Hematopoietic multipotent progenitor cell treated with erythropoietin and hydrocortisone succinate and interleukin-3 and kit ligand, for 17 days (in vitro differentiated cells): ENCODE measurements at regions not wholly inside any gene's neighbourhood (a gene's known extent, or its start where the extent isn't known, plus 50 kb on each side); places are given as distances from the start of the nearest gene placed in this dataset.

Source experiments
- DNase-seq: peaks from one replicate; pipeline ENCODE4 v3.0.0-alpha.2; 2015; ENCODE audit warnings: low spot score

- DNase-seq = no peak
Observed at GRCh38 chr1:25035523-25036116, 105.5 kb upstream of the RUNX3 start.

DNA sequence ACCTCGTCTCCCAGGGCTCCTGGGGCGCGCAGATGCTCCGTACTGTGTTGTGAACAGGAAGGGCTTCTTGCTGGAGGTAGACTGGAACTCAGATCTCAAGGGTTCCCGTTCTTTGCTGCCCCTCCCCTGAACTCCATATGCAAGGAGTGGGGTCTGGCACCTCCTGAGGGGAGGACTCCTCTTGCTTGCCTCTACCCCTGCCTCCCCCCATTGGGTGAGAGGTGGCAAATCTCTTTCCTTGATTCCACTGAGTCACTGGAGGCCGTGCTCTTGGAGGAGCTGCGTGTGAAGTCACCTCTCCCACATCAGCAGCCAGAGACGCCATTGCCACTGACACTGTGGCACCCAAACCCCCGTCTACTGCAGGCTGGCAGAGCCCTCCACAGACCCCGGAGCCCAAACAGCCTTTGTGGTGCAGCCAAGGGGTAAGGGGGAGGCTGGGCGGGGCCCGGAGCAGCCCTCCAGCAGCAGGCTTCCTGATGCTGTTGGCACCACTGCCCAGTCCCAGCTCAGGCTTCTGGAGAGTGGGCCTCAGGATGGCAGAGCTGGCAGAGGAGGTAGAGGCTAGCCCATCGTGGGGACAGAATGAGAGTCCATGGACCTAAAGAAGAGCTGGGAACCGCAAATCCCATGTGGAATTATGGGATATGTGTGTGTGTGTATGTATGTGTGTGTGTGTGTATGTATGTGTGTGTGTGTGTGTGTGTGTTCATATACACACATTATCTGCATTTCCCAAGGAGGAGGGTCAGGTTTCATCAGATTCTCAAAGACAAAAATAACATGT lies 104.9 kb upstream of the RUNX3 start:
- DNase-seq = no peak

DNA sequence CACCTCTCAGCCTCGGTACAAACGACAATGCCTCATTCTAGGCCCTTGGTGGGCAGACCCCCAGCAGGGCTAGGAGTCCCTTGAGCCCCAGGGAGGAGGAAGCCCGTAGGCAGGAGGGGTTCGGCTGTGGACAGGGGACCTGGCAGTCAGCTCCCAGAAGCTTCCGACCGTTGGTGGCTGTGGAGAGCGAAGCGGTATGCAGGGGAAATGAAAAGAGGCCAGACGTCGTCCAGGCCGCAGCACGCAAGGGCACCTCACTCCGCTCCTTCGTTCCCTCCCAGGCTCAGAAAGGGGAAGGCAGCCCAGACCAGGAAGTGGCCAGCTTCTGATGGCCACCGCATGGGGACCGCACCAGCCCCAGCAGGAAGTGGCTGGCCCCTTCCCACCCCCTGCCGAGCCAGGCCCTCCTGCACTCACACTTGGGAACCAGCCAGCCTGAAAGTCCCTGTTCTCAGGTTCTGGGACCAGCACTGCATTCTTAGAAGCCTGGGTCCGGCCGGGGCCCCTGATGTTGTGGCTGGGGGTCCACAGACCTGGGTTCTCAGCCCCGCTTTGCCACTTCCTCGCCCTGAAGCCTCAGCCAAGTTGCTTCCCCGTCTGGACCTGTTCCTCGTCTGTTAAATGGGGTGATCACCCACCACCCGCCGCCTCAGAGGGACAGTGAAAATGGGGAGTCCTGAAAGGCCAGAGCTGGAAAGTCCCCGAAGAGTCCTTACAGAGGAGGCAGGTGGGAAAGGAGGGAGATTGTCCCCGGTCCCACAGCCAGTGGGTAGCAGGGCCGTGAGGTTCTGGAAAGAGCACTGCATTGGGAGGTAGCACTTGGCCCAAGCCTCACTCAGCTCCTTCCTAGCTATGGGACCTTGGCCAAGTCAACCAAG lies 104.0 kb upstream of the RUNX3 start:
- no peak for DNase-seq

DNA sequence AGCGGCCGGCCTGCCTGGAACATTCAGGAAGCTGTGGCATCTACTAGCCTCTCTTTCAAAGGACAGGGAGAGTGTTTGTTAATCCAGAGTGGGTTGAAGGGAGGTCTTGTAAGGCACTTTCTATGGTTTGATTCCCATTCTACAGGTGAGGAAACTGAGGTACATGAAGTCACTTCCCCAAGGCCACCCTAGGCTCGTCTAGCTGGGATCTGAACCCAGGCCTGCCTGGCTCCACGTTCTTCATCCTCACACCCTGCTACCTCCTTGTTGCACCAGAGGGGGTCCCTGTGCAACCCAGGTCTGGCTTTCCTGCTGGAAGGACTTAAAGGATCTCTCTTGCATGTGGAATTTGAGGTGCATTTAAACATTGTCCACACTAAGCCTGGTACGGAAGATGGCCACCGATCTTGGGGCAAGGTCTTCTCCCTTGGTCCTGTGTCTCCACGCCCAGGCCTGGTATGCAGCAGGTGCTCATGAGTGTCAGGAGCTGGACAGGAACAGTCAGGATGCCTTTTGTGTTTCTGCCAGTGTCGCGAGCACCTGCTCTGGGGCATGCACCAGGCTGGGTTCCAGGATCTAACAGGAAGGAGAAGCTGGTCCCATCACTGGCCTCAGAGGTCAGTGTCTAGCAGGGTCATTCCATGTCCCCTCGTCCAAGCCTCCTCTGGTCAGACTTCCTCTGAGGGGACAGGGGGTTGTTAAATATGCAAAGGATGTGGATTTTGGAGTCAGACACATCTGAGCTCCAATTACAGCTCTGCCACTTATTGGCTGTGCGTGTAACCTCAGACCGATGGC lies 103.2 kb upstream of the RUNX3 start:
- DNase-seq = no peak

- no peak for DNase-seq
Observed at GRCh38 chr1:25031966-25032667, 102.0 kb upstream of the RUNX3 start.

DNA sequence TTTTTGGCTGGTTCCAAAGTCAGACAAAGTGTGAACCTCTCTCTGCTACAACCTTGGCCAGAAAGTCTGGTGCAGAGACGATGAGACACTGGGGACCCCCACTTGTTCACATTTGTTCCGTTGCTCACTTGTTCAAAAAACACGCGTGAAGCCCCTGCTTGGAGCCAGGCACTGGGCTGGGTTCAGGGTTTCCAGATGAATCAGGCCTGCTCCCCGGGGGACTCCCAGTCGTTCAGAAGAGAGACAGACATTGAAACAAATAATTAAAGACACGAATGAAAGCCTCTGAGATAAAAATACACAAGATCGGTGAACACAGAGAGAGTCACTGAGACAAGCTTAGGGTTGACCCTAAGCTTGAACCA lies 101.5 kb upstream of the RUNX3 start:
- DNase-seq = no peak

DNA sequence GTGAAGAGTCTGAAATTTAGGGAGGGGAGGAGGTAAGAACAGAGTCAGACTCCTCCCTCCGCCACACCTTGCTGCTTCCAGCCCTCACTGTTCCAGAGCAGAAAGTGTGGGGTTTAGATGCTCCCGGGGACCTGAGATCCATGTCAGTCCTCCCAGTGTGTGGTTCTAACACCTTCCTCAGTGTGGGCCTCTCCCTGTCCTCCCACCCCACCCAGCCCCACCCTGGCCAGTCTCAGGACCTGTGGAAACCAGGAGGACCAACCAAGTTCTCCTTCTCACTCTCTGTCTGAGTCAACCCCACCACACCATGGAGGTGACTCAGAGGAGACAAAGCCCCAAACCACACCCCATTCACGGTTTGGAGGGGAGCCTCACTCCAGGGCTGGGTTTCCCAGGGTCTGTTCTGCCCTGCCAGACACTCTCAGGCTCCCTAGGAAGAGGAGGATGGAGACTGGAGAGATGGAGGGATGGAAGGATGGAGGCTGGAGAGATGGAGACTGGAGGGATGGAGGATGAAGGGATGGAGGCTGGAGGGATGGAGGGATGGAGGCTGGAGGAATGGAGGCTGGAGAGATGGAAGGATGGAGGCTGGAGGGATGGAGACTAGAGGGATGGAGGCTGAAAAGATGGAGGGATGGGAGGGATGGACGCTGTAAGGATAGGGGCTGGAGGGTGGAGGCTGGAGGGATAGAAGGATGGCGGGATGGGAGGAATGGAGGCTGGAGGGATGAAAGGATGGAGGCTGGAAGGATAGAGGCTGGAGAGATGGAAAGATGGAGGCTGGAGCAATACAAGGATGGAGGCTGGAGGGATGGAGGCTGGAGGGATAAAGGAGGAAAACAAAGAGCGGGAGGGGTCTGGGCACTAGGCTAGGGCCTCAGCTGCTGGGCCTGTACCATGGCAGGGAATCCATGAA lies 100.9 kb upstream of the RUNX3 start:
- no peak for DNase-seq

- no peak for DNase-seq
Observed at GRCh38 chr1:25030012-25030411, 99.9 kb upstream of the RUNX3 start.

DNA sequence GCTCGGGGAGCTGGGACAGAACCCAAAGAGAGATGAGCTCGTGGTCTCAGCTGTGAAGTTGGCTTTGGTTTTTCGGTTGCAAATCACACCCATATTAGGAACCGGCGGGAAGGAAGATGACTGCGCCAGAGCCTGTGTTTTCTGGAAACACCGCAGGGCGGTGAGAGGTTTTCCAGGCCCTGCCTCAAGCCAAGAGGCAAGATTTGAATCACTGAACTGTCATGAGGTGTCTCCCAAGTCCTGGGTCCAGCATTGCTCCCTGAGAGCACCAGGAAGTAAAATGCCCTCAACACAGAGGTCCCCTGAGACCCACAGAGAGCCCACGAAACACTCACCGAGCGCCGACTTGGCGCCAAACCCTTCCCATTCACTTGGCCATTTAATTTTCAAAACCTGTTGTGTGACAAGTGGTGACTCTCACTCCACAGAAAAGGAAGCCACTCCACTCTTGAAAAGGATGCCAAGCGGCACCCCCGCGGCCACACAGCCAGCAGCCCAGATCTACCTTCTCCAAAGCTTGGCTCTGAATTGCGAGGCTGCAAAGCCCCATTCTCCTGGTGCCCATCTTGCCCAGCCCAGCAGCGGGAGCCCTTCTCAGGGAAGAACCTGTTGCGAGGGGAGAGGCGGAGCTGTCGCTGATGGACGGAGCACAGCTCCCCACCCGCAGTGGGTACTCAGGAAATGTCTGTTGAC lies 99.0 kb upstream of the RUNX3 start:
- DNase-seq = no peak

DNA sequence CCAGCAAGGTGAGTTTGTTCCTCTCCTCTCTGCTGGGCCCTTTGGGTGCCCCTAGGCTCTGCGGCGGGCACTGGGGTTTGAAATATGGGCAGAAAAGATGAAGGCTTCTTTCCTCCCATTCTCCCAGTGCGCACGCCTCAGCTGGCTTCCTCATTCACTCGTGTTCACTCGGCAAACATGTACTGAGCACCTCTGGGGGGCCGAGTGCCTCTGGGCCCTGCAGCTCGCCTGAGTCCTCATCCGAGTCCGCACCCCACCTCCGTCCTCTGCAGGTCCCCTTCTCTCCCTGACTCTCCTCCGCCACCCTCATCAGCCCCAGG lies 98.5 kb upstream of the RUNX3 start:
- no peak for DNase-seq

DNA sequence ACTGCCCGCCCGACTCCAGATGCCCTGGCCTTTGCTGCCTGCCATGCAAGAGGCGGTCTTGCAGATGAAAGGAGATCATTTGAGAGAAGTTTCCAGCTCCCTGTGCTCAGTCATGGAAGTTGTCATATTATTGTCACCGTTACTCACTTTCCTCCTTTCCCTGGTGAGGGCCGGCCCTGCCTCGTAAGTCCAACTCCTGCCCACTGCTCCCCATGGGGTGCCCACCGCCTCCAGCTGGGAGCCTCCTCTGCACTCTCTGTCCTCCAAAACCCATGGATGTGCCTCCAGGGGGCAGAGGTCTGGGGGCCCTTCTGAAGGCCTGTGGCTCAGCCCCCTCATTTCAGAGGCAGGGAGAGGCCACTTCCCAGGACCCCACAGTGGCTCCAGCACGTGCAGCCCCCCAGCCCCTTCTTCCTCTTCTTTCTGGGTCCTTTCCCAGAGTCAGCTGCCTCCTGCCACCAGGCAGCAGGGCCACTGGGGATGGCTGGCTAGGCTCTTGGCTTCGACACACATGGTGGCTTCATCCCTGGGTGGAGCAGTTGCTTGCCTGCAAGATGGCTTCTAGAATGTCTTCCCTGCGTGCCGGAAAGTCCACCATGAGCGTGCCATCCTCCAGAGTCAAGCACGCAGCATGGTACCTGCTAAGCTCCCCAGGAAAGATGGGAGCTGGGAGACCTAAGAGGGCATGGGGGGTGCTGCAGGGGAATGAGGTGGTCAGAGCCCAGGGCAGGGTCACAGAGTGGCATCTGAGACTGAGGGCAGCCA lies 97.9 kb upstream of the RUNX3 start:
- DNase-seq = no peak

DNA sequence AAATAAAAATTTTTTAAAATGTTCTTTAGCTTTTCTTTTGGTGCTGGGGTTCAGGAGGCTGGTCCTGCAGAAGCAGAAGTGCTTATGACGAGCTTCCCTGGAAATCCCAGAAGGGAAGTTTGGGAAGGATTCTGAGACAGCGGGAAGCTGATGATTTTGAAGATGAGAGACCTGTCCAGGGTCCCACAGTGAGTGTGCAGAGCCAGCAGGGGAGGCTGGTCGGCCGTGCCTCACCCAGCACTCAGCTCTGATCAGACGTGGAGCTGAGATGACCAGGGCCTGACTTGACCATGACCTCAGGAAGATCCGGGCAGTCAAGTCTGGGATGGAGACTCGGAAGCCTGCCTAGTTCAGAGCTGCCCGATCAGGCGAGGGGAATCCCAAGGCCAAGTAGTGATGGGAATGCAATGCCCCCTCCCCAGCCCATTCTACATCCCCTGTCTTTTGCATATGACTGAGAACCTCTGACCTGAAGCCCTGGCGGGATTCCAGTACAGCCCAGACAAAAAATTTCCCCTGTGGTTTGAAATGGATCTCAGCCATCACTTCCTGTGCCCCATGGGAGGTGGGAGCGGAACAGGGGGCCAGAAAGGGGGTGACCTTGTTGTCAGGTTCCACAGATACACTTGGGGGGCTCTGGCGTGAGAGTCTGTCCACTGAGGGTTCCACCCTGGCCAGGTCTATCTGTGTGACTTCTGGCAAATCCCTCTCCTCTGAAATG lies 96.8 kb upstream of the RUNX3 start:
- DNase-seq = no peak

GRCh38 chr1:25026304-25026703 lies 96.2 kb upstream of the RUNX3 start:
- DNase-seq = no peak

- no peak for DNase-seq
Observed at GRCh38 chr1:25024615-25025350, 94.7 kb upstream of the RUNX3 start.

GRCh38 chr1:25023826-25024225 lies 93.8 kb upstream of the RUNX3 start:
- DNase-seq = no peak

GRCh38 chr1:25023190-25023578 lies 93.1 kb upstream of the RUNX3 start:
- no peak for DNase-seq

DNA sequence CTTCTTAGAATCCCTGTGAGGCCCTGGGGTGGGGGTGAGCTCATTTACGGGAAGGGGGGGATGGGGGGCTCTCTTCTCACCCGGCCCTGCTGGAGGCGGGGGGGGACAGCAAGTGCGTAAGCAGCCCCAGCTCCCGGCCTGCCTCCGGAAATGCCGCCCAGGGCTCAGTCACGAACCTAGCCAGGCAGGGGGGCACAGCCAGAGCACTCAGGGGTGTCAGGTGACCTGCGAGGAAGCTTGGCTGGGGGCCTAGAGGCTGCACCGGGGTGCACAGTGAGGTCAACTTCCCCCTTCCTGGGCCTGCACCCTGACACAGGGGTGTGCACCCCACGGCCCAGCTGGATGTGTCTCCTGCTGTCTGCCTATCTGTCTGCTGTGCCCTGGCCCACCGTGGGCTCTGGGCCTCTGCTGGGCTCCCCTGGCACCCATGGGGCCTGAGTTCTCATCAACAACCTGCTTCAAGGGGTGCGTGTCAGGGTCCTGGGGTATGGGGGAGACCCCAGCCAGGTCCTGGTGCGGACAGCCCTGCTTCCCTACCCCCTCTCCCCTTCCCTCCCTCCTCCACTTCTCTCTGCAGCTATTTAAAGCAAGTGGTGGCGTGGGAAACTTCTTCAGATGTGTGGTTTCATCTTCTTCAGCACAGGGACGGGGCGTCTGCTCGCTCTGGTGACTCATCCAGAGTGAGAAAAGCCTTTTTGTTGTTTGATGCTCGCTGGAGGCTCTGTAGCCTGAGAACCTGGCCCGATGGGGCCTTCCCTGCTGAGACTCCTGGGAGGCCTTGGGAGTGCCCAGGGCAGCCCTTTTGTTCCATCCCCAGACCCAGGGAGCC lies 92.5 kb upstream of the RUNX3 start:
- DNase-seq = no peak
